ENCODE measurements at regions not wholly inside any gene's neighbourhood (a gene's known extent, or its start where the extent isn't known, plus 50 kb on each side); places are given as distances from the start of the nearest gene placed in this dataset.

DNA sequence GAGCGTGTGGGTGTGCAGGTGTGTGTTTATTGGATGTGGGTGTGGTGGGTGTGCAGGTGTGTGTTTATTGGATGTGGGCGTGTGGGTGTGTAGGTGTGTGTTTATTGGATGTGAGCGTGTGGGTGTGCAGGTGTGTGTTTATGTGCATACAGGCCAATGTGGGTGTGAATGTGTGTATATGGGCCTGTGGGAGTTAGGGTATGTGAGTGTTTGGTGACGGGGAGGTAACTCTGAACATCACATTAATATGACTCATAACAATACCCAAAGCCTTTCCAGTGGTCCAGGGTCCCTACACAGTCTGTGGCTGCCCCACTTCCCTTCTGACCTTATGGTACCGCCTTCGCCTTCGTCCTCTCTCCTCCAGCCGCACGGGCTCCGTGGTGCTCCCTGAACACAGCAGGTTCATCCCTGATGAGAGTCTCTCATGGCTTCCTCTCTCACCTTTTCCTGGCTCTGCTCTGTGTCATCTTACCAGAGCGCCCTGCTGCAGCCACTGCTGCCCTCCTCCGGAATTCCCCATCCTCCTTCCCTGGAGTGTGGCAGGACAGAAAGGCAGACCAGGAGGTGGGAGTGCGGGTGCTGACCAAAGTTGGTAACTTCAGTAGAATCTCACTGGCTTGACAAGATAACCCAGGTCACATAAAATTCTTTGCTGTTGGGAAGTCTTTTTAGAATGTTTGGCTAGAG lies 80.0 kb downstream of the SLC2A10 start:
- TF ChIP-seq, protein P1, sequence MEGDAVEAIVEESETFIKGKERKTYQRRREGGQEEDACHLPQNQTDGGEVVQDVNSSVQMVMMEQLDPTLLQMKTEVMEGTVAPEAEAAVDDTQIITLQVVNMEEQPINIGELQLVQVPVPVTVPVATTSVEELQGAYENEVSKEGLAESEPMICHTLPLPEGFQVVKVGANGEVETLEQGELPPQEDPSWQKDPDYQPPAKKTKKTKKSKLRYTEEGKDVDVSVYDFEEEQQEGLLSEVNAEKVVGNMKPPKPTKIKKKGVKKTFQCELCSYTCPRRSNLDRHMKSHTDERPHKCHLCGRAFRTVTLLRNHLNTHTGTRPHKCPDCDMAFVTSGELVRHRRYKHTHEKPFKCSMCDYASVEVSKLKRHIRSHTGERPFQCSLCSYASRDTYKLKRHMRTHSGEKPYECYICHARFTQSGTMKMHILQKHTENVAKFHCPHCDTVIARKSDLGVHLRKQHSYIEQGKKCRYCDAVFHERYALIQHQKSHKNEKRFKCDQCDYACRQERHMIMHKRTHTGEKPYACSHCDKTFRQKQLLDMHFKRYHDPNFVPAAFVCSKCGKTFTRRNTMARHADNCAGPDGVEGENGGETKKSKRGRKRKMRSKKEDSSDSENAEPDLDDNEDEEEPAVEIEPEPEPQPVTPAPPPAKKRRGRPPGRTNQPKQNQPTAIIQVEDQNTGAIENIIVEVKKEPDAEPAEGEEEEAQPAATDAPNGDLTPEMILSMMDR (IDR thresholded peaks at IDR 0.05; ENCODE audit: insufficient read depth, low read depth, low read length) = no peak
- no peak for TF ChIP-seq EZH2 (IDR thresholded peaks at IDR 0.05; ENCODE audit: insufficient read depth, low read length)
